ENCODE measurements at regions not wholly inside any gene's neighbourhood (a gene's known extent, or its start where the extent isn't known, plus 50 kb on each side); places are given as distances from the start of the nearest gene placed in this dataset.

- TF ChIP-seq CHD2 (IDR thresholded peaks at IDR 0.05; ENCODE audit: low read length, partially characterized antibody): no peak
- TF ChIP-seq CTCF (IDR thresholded peaks at IDR 0.05): no peak
- no peak for TF ChIP-seq POLR2A (IDR thresholded peaks at IDR 0.05; ENCODE audit: low read length)
These were observed 346.8 kb upstream of the NFE2L3 start for GRCh38 chr7:25805027-25805687.

All from A549 (cell line).